ENCODE measurements at regions not wholly inside any gene's neighbourhood (a gene's known extent, or its start where the extent isn't known, plus 50 kb on each side); places are given as distances from the start of the nearest gene placed in this dataset.

DNA sequence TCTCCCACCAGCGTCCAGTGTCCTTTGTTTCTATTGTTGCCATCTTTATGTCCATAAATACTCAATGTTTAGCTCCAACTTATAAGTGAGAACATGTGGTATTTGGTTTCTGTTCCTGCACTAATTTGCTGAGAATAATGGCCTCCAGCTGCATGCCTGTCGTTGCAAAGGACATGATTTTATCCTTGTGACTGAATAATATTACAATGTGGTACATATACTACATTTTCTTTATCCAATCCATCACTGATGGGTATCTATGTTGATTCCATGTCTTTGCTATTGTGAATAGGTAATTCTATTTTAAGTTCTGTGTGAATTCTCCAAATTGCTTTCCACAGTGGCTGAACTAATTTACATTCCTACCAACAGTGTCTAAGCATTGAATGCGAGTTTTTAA, 578.6 kb upstream of the CA10 start:
- BruUV-seq (replicated peaks): no TSS peak
- Histone ChIP-seq H3K27me3 (ENCODE audit: control insufficient read depth, insufficient read depth, low read length) (no peaks in the 10 kb centered on the region), H2BK120ac (ENCODE audit: low read depth, low read length) (no peak overlapping the region), H3K9me1 (ENCODE audit: insufficient read depth, low read length) (no peaks in the 10 kb centered on the region), H3K18ac (ENCODE audit: low read depth, low read length) (no peak overlapping the region), H3K4me2 (ENCODE audit: low read depth, low read length) (no peak overlapping the region), H3K9me3 (ENCODE audit: control insufficient read depth, insufficient read depth, low read length) (peaks cover 2% of the 10 kb centered on the region; the same call in 1 of the 2 replicates), H3K23ac (ENCODE audit: low read depth, low read length) (no peak overlapping the region), H3K4ac (ENCODE audit: low read depth, low read length) (no peak overlapping the region), H2BK15ac (ENCODE audit: low read depth, low read length) (no peak overlapping the region), H3K36me3 (ENCODE audit: control insufficient read depth, insufficient read depth, low read length) (no peaks in the 10 kb centered on the region), H4K20me1 (ENCODE audit: insufficient read depth, low read length) (no peaks in the 10 kb centered on the region), H4K8ac (ENCODE audit: low read depth in 2 of 2, low read length in 2 of 2) (no peak overlapping the region), H2BK20ac (ENCODE audit: low read depth, low read length) (no peak overlapping the region), H3K56ac (ENCODE audit: extremely low read depth, insufficient read depth, low read length) (no peak overlapping the region), H2BK5ac (ENCODE audit: low read depth, low read length, poor library complexity, severe bottlenecking) (no peak overlapping the region), H3K14ac (replicated peaks; ENCODE audit: low read depth, low read length) (no peak overlapping the region), H3K4me1 (ENCODE audit: control insufficient read depth, insufficient read depth, low read length) (no peaks in the 10 kb centered on the region), H2AK5ac (ENCODE audit: low read depth, low read length) (no peak overlapping the region), H3K27ac (ENCODE audit: insufficient read depth, low read length) (no peak overlapping the region), H2AFZ (replicated peaks; ENCODE audit: low read length, poor library complexity) (no peak overlapping the region), H4K5ac (ENCODE audit: low read depth, low read length) (no peak overlapping the region), H3K79me1 (ENCODE audit: low read depth in 1 of 2, low read length in 2 of 2) (no peaks in the 10 kb centered on the region), H4K91ac (ENCODE audit: insufficient read depth, low read depth, low read length) (no peak overlapping the region), H3K9ac (ENCODE audit: low read depth, low read length) (no peak overlapping the region), H2AK9ac (replicated peaks; ENCODE audit: low read depth, low read length, poor library complexity) (no peak overlapping the region), H3K4me3 (ENCODE audit: insufficient read depth, low read depth, low read length) (no peak overlapping the region)
- ChIA-PET CTCF (interaction anchor here (0.6 kb wide), 1 partner anchor 1173 kb away, joined by 3 read pairs; no protein-coding TSS in a partner anchor), POLR2A (ENCODE audit: unreplicated experiment) (no interaction called here)
- intact Hi-C loops (cut with micrococcal nuclease) (no loop called here), dilution Hi-C loops (cut with HindIII; ENCODE audit: low sequenced_read_pairs, unreplicated experiment) (no loop called here), in situ Hi-C loops (cut with MboI; ENCODE audit: low sequenced_read_pairs) (no loop called here)
- DNase-seq: no peak
- WGBS, 2 experiments (ENCODE audit: extremely low coverage in 2 of 2, insufficient read length in 1 of 2): no CpG with 5 or more reads among the region's 3 CpGs
- TF ChIP-seq MAFK (IDR thresholded peaks at IDR 0.05; ENCODE audit: low read depth, low read length): no peak
- TF ChIP-seq SMC3 (IDR thresholded peaks at IDR 0.05; ENCODE audit: low read depth, low read length): no peak
- no peak for TF ChIP-seq POLR2A (IDR thresholded peaks at IDR 0.05; ENCODE audit: low read depth, low read length)
- TF ChIP-seq MAZ (IDR thresholded peaks at IDR 0.05; ENCODE audit: borderline replicate concordance, low read depth, low read length): no peak
- TF ChIP-seq, protein P1, sequence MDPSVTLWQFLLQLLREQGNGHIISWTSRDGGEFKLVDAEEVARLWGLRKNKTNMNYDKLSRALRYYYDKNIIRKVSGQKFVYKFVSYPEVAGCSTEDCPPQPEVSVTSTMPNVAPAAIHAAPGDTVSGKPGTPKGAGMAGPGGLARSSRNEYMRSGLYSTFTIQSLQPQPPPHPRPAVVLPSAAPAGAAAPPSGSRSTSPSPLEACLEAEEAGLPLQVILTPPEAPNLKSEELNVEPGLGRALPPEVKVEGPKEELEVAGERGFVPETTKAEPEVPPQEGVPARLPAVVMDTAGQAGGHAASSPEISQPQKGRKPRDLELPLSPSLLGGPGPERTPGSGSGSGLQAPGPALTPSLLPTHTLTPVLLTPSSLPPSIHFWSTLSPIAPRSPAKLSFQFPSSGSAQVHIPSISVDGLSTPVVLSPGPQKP (IDR thresholded peaks at IDR 0.05; ENCODE audit: borderline replicate concordance, low read depth, low read length): no peak
- TF ChIP-seq BHLHE40 (IDR thresholded peaks at IDR 0.05; ENCODE audit: low read depth, low read length): no peak
- TF ChIP-seq, protein P2, sequence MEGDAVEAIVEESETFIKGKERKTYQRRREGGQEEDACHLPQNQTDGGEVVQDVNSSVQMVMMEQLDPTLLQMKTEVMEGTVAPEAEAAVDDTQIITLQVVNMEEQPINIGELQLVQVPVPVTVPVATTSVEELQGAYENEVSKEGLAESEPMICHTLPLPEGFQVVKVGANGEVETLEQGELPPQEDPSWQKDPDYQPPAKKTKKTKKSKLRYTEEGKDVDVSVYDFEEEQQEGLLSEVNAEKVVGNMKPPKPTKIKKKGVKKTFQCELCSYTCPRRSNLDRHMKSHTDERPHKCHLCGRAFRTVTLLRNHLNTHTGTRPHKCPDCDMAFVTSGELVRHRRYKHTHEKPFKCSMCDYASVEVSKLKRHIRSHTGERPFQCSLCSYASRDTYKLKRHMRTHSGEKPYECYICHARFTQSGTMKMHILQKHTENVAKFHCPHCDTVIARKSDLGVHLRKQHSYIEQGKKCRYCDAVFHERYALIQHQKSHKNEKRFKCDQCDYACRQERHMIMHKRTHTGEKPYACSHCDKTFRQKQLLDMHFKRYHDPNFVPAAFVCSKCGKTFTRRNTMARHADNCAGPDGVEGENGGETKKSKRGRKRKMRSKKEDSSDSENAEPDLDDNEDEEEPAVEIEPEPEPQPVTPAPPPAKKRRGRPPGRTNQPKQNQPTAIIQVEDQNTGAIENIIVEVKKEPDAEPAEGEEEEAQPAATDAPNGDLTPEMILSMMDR (conservative IDR thresholded peaks at IDR 0.05; ENCODE audit: low read depth, low read length): no peak
- TF ChIP-seq RAD21 (IDR thresholded peaks at IDR 0.05; ENCODE audit: low read length): no peak
- no peak for TF ChIP-seq RCOR1 (IDR thresholded peaks at IDR 0.05; ENCODE audit: insufficient replicate concordance, low read length)
- no peak for TF ChIP-seq FOS (IDR thresholded peaks at IDR 0.05; ENCODE audit: low read depth, low read length)
- TF ChIP-seq RFX5 (IDR thresholded peaks at IDR 0.05; ENCODE audit: low read depth, low read length): no peak
- no peak for TF ChIP-seq NFE2L2 (IDR thresholded peaks at IDR 0.05; ENCODE audit: low read depth, low read length)
- no peak for TF ChIP-seq CHD1 (IDR thresholded peaks at IDR 0.05; ENCODE audit: low read depth, low read length)
- no peak for TF ChIP-seq CEBPB (IDR thresholded peaks at IDR 0.05; ENCODE audit: low read depth, low read length)
- TF ChIP-seq, protein P3, sequence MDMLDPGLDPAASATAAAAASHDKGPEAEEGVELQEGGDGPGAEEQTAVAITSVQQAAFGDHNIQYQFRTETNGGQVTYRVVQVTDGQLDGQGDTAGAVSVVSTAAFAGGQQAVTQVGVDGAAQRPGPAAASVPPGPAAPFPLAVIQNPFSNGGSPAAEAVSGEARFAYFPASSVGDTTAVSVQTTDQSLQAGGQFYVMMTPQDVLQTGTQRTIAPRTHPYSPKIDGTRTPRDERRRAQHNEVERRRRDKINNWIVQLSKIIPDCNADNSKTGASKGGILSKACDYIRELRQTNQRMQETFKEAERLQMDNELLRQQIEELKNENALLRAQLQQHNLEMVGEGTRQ (IDR thresholded peaks at IDR 0.05; ENCODE audit: low read depth, low read length): no peak
- TF ChIP-seq MXI1 (IDR thresholded peaks at IDR 0.05; ENCODE audit: borderline replicate concordance, low read depth, low read length): no peak
- ATAC-seq (ENCODE audit: low read depth): no peak

Measured in IMR-90 (cell line).